22Rv1 (cell line): ENCODE measurements at regions not wholly inside any gene's neighbourhood (a gene's known extent, or its start where the extent isn't known, plus 50 kb on each side); places are given as distances from the start of the nearest gene placed in this dataset.

Experiments
- H3K27ac ChIP-seq: fragments of 450-650 bp; 2 replicates; pipeline ENCODE4 v1.5.1; 2017
- ZFX ChIP-seq: fragments of 450-650 bp; IDR thresholded peaks from 2 replicates; pipeline ENCODE4 v1.6.1; 2017; ENCODE audit warnings: antibody characterized with exemption, borderline replicate concordance
- TF ChIP-seq, protein P1 (sequence below): fragments of 450-650 bp; IDR thresholded peaks from 2 replicates; pipeline ENCODE4 v1.5.1; 2017; ENCODE audit warnings: mild to moderate bottlenecking

DNA sequence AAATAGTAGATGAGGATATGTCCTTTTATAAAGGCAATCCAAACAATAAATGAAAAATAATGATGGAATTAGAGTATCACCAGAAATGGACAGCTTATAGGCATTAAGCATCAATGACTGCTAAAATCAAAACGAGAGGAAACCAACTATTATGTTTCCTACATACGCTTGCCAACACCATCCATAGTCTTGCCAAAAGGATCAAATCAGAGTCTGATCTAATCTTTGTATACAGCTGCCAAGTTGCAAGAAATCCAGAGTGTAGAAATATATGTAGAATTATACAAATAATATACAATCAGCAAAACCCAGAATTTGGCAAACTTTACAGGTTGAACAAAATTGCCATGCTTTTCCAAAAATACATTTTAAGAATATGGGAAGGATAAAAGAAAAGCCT lies 1661.6 kb downstream of the SLITRK1 start:
- no peak overlapping the region for H3K27ac ChIP-seq
- no peak for TF ChIP-seq ZFX
- TF ChIP-seq, protein P1, sequence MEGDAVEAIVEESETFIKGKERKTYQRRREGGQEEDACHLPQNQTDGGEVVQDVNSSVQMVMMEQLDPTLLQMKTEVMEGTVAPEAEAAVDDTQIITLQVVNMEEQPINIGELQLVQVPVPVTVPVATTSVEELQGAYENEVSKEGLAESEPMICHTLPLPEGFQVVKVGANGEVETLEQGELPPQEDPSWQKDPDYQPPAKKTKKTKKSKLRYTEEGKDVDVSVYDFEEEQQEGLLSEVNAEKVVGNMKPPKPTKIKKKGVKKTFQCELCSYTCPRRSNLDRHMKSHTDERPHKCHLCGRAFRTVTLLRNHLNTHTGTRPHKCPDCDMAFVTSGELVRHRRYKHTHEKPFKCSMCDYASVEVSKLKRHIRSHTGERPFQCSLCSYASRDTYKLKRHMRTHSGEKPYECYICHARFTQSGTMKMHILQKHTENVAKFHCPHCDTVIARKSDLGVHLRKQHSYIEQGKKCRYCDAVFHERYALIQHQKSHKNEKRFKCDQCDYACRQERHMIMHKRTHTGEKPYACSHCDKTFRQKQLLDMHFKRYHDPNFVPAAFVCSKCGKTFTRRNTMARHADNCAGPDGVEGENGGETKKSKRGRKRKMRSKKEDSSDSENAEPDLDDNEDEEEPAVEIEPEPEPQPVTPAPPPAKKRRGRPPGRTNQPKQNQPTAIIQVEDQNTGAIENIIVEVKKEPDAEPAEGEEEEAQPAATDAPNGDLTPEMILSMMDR: no peak

DNA sequence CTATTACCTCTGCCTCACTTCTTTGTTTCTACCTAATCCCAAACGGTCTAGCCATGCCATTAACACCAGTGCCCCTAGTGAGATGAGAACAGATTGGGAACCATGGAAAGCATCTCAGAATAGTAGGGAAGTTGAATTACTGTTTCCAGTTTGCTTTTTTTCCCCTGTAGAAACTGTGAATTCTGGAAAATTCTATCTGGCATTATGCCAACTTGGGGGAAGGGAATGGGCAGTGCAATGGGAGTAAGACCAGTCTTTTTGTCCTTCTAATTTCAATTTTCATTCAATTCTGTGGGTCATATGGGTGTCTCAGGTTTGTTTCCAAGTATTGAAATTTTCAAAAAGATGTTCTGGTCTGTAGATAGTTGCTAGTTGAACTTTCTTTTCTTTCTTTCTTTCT lies 1666.1 kb downstream of the SLITRK1 start:
- no peak overlapping the region for H3K27ac ChIP-seq
- TF ChIP-seq ZFX: no peak
- TF ChIP-seq, protein P1: no peak

DNA sequence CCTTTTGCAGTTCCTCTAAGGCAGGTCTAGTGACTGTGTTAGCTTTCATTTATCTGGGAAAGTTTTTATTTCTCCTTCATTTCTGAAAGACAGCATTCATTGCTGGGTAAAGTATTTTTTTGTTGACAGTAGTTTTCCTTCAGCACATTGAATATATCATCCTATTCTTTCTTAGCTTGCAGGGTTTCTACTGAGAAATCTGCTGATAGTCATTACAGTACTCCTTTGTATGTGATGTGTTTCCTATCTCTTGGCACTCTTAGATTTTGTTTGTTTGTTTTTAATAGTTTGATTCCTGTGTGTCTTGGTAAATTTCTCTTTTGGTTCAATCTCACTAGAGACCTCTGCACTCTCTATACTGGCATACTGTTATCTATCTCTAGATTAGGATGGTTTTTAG lies 1667.9 kb downstream of the SLITRK1 start:
- H3K27ac ChIP-seq: no peak overlapping the region
- TF ChIP-seq ZFX: no peak
- TF ChIP-seq, protein P1: no peak

DNA sequence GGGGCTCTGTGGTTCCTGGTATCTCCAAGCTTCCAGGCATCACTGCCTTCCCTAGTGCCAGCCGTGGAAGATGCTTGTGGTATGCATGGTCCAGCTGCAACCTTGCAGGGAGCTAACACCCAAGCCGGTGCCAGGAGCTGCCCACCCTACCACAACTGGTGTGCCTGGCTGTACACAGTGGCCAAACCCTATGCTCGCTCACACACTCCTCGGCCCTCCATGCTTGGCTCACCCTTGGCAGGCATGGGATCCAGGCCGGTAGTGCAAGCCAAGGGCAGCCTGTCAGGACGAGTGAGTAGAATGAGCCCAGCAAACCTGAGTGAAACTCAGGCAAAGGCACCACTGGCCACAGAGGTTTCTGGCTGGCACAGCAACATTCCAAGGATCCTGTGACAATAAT lies 1676.0 kb downstream of the SLITRK1 start:
- no peak for TF ChIP-seq ZFX
- TF ChIP-seq, protein P1: no peak
- no peak overlapping the region for H3K27ac ChIP-seq

DNA sequence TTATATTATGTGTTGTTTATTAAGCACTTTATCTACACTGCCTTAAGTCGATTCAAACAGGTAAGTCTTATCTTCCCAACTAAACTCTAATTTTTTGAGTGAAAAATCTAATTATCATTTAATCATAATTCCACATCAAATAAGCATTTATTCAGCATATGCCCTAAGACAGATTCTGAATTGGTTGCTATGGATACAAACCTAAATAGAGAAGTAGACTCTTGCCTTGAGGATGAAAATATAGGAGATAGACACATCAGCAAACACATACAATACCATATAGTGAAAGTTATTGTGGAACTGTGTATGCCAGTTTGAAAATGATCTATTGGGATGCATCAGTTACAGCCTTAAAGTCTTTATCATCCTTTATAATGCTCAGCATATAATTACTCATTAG lies 1679.9 kb downstream of the SLITRK1 start:
- no peak overlapping the region for H3K27ac ChIP-seq
- TF ChIP-seq, protein P1: no peak
- no peak for TF ChIP-seq ZFX

DNA sequence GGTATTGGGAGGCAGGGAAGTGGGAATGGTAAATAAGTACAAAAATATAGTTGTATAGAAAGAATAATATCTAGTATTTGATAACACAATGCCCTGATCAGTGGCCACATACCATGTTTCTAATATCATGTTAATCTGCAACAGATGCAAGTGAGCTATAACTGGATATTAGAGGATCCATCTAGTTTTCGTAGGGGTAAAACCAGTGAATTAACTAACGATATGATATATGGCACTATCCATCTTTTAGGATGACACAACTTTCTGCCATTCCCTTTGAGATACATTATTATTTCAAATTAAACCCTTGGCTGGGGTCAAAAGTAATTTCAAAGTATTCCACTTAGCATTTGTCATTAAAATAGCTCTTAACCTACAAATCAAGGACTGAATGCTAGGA lies 1686.2 kb downstream of the SLITRK1 start:
- TF ChIP-seq ZFX: no peak
- TF ChIP-seq, protein P1: no peak
- no peak overlapping the region for H3K27ac ChIP-seq

DNA sequence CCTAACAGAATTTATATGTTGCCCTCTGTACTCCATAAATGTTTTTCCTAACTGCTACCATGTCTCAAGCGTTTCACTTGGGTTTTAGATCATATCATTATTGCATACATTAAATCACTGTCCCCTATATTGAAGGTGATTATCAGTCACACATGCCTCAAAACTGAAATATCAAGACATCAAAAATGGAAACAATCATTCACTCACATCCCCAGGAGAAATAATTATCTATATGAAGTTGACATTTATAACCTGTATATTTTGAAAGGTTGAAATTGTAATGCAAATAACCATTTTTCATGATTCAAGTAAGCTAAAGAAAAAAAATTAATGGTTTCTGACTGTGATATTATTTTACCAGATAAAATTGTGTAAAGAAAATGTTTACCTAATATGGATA lies 1695.0 kb downstream of the SLITRK1 start:
- no peak overlapping the region for H3K27ac ChIP-seq
- TF ChIP-seq ZFX: no peak
- TF ChIP-seq, protein P1: no peak
